Lower leg skin (tissue), 4 donors: ENCODE measurements at regions not wholly inside any gene's neighbourhood (a gene's known extent, or its start where the extent isn't known, plus 50 kb on each side); places are given as distances from the start of the nearest gene placed in this dataset.
A peak's percentile ranks its signal among the peaks of the same experiment; 100 is the strongest.

ENCODE experiments used
- DNase-seq, 2 donors: peaks; one replicate each; pipeline ENCODE4 v3.0.0-alpha.2; 2019; ENCODE audit warnings: low spot score in 2 of 2
- H3K4me3 ChIP-seq: fragments of 200-600 bp; sonication (generic); 2 replicates; pipeline ENCODE4 v1.5.1; 2017; ENCODE audit warnings: mild to moderate bottlenecking, low read depth; ENCODE audit not compliant: poor library complexity, severe bottlenecking
- CTCF ChIP-seq, 3 donors: fragments of 450-650 bp; IDR thresholded peaks; one replicate each; pipeline ENCODE4 v1.5.1; 2016; ENCODE audit warnings: antibody characterized with exemption in 3 of 3, mild to moderate bottlenecking in 3 of 3, moderate library complexity in 2 of 3
- POLR2A ChIP-seq, 2 donors: fragments of 450-650 bp; IDR thresholded peaks; one replicate each; pipeline ENCODE4 v1.6.1; 2016 to 2017; ENCODE audit warnings: antibody characterized with exemption in 2 of 2, mild to moderate bottlenecking in 1 of 2, moderate library complexity in 1 of 2
- WGBS, 2 donors: methylation state at CpG; one replicate each; pipeline ENCODE4 v1.1.5; 2018; 5-methylcytosine and 5-hydroxymethylcytosine counted together
- intact Hi-C: fragments of 100-400 bp; cut with DNase I; formaldehyde crosslinking; loops from one replicate; pipeline ENCODE4 v1.15.0; 2023; ENCODE audit warnings: low total_unique reads

DNA sequence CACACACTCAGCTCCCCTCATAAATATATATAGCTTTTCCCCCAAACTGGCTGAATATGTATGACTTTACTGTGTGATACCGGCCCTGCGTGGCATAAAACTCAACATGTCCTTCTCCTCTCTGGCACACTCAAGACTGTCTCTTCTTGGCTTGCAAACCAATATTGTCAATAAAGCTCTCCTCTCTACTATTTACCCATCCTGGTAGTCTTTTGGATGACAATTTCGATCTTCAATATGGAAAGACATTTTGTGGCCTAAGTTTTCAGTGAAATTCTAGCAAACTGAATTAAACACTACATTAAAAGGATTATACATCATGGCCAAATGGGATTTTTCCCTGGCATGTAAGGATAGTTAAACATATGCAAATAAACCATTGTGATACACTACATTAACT, 1255.9 kb downstream of the JRKL start:
- intact Hi-C loops: no loop called here
- no peak for DNase-seq
- TF ChIP-seq CTCF (IDR thresholded peaks at IDR 0.05): no peak
- no peak for TF ChIP-seq POLR2A (IDR thresholded peaks at IDR 0.05)
- no peak overlapping the region for H3K4me3 ChIP-seq
- WGBS, 2 donors: 96 to 97% methylated on average over 3 of the region's 3 CpGs

DNA sequence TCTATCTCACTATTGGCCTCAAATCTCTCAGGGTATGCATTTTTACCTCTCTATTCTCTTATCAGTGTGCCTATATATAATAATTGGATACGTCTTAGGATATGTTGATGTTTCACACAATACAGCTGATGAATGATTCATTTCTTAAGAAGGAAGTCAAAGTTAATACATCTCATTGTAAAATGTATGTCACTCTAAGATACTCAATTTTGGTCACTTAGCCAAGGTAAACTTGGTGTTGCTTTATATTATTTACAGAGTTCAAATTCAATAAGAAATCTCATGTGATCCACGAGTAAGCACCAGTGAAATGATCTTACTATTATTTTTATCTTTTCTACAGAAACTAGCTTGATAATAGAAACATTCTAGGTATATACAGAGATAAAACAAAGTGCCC, 1266.5 kb downstream of the JRKL start:
- TF ChIP-seq CTCF (IDR thresholded peaks at IDR 0.05) (no peak), POLR2A (IDR thresholded peaks at IDR 0.05) (no peak)
- intact Hi-C loops: no loop called here

DNA sequence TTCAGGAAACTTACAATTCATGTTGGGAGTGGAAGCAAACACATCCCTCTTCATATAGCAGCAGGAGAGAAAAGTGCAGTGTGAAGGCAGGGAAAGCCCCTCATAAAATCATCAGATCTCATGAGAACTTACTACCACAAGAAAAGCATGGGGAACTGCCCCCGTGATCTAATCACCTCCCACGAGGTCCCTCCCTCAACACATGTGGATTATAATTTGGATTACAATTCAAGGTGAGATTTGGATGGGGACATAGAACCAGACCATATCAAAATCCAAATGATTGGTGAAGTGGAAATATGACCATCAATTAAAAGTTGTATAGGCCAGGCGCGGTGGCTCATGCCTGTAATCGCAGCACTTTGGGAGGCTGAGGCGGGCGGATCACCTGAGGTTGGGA, 1268.0 kb downstream of the JRKL start:
- TF ChIP-seq POLR2A (IDR thresholded peaks at IDR 0.05): no peak
- no peak overlapping the region for H3K4me3 ChIP-seq
- intact Hi-C loops: no loop called here
- WGBS, 2 donors: 86 to 96% methylated on average over 7 of the region's 7 CpGs
- no peak for DNase-seq

More for the DNA sequence above, 1266.5 kb downstream of the JRKL start:
- WGBS, 2 donors: 67 to 68% methylated on average over 2 of the region's 2 CpGs
- DNase-seq: no peak
- no peak overlapping the region for H3K4me3 ChIP-seq

- TF ChIP-seq POLR2A (IDR thresholded peaks at IDR 0.05): no peak
- TF ChIP-seq CTCF (IDR thresholded peaks at IDR 0.05): no peak
- no peak overlapping the region for H3K4me3 ChIP-seq
- no peak for DNase-seq
- WGBS, 2 donors: 89 to 95% methylated on average over 12 to 17 of the region's 20 CpGs
- intact Hi-C loops: no loop called here
Observed at GRCh38 chr11:97667057-97667456, 1277.2 kb downstream of the JRKL start.

GRCh38 chr11:97683733-97684132, 1293.9 kb downstream of the JRKL start:
- no peak overlapping the region for H3K4me3 ChIP-seq
- intact Hi-C loops: no loop called here
- no peak for TF ChIP-seq CTCF (IDR thresholded peaks at IDR 0.05)
- no peak for TF ChIP-seq POLR2A (IDR thresholded peaks at IDR 0.05)
- WGBS, 2 donors: 73 to 74% methylated on average over 2 of the region's 2 CpGs
- no peak for DNase-seq

DNA sequence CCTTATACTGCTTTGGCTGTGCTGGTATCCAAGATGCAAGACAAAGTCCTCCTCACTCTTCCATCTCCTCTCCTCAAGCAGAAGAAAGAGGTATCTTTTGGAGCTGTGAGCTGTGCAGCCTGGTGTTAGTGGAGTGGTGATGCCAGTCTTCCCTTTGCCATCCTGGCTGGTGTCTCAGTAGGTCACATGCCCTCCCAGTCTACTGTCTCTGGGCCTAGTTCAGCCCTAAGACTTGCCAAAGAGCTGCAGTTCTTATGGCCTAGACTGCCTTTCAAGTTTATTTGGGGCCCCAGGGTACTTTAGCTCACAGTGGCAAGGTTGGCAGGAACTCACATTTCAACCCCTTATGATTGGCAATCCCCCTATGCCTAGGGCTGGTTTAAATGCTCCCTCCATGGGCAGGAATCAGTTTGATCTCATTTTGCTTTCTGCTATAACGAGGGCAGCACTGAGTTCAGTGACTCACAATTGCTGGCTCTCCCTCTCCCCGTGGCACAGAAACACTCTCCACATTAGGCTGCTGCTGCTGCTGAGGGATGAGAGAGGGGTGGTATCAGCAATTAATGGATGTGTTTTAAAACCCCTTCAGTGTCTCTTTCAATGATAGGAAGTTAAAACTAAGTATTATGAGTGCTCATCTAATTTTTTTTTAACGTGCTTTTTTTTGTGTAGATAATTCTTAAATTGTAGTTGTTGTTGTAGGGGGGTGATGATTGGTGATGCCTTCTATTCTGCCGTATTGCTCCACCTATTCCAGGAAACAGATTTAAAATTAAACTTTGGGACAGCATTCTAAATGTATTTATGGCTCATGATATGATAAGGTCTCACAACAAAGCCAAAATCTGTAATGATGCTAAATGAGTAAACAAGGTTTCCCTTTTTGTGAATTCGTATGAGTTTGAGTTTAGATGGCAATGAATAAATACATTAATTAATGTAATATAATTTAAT, 1295.0 kb downstream of the JRKL start:
- peak in 1 of 2 donors; percentile 50 for DNase-seq
- H3K4me3 ChIP-seq: no peak overlapping the region
- WGBS, 2 donors: 58 to 64% methylated on average over 5 of the region's 5 CpGs
- no peak for TF ChIP-seq CTCF (IDR thresholded peaks at IDR 0.05)
- no peak for TF ChIP-seq POLR2A (IDR thresholded peaks at IDR 0.05)
- intact Hi-C loops: no loop called here
